Endodermal cell (in vitro differentiated cells): ENCODE measurements at regions not wholly inside any gene's neighbourhood (a gene's known extent, or its start where the extent isn't known, plus 50 kb on each side); places are given as distances from the start of the nearest gene placed in this dataset.
A peak's percentile ranks its signal among the peaks of the same experiment; 100 is the strongest.

Experiments
- DNase-seq: peaks from one replicate; pipeline ENCODE4 v3.0.0-alpha.2; 2017
- H3K27ac ChIP-seq: 2 replicates; pipeline ENCODE4 v1.5.1; 2013; ENCODE audit warnings: mild to moderate bottlenecking, low read depth, low read length, moderate library complexity
- H3K27me3 ChIP-seq: 2 replicates; pipeline ENCODE4 v1.6.1; 2013; ENCODE audit warnings: mild to moderate bottlenecking, low read length, moderate library complexity; ENCODE audit not compliant: insufficient read depth, control insufficient read depth, poor library complexity, severe bottlenecking
- H3K36me3 ChIP-seq: 2 replicates; pipeline ENCODE4 v1.7.0; 2013; ENCODE audit warnings: mild to moderate bottlenecking, low read length, moderate library complexity; ENCODE audit not compliant: control insufficient read depth, insufficient read depth
- H3K4me1 ChIP-seq: one replicate; pipeline ENCODE4 v1.7.0; 2013; ENCODE audit warnings: low read length; ENCODE audit not compliant: control insufficient read depth, insufficient read depth
- H3K4me3 ChIP-seq: 2 replicates; pipeline ENCODE4 v1.5.1; 2013; ENCODE audit warnings: mild to moderate bottlenecking, low read length, moderate library complexity
- H3K9ac ChIP-seq: 2 replicates; pipeline ENCODE4 v1.6.1; 2013; ENCODE audit warnings: mild to moderate bottlenecking, low read length, moderate library complexity; ENCODE audit not compliant: poor library complexity, severe bottlenecking; ENCODE audit errors: extremely low read depth
- H3K9me3 ChIP-seq: 2 replicates; pipeline ENCODE4 v1.6.1; 2013; ENCODE audit warnings: mild to moderate bottlenecking, low read length, moderate library complexity; ENCODE audit not compliant: control insufficient read depth
- H3K27ac Mint-ChIP-seq: 2 replicates; pipeline ENCODE4 v1.8.0; 2020; ENCODE audit warnings: mixed read lengths
- H3K27me3 Mint-ChIP-seq: 2 replicates; pipeline ENCODE4 v1.8.0; 2021; ENCODE audit warnings: mild to moderate bottlenecking, mixed read lengths; ENCODE audit not compliant: insufficient read depth
- H3K36me3 Mint-ChIP-seq: 2 replicates; pipeline ENCODE4 v1.8.0; 2020; ENCODE audit warnings: low read depth, mixed read lengths
- H3K4me1 Mint-ChIP-seq: 2 replicates; pipeline ENCODE4 v1.8.0; 2020; ENCODE audit warnings: mixed read lengths
- H3K4me3 Mint-ChIP-seq: 2 replicates; pipeline ENCODE4 v1.8.0; 2020; ENCODE audit warnings: mild to moderate bottlenecking, moderate library complexity, mixed read lengths
- H3K9me3 Mint-ChIP-seq: 2 replicates; pipeline ENCODE4 v1.8.0; 2020; ENCODE audit warnings: mild to moderate bottlenecking, mixed read lengths
- CTCF ChIP-seq: fragments of 200-600 bp; sonication (generic); conservative IDR thresholded peaks from 2 replicates; pipeline ENCODE4 v1.5.0; 2021; ENCODE audit warnings: antibody characterized with exemption, mild to moderate bottlenecking
- WGBS, 2 experiments: methylation state at CpG; one replicate each; pipeline versions ENCODE4 v1.1.5 to v1.1.7; 2013; ENCODE audit warnings: missing lambda C conversion rate in 2 of 2, mixed read lengths in 1 of 2; ENCODE audit not compliant: insufficient coverage in 1 of 2, insufficient read length in 1 of 2; 5-methylcytosine and 5-hydroxymethylcytosine counted together

DNA sequence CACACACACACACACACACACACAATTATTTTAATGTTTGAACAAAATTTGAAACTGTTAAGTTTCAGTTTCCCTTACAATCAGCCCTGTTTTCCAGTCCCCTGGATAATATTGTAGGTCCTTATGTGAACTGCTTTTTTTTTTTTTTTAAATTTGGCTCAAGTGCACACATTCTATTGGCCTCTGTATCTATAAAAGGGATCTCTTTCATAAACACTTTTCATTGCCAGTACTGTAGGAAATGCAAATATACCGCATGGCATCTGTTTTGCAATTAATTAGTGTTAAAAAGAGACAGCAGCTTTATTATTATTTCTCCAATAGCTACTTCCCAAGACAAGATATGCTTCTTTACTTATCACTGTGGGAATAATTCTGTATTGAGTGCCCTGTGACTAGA is 738.7 kb downstream of the EPHA4 start:
- Histone ChIP-seq H3K9me3 (no peaks in the 10 kb centered on the region), H3K4me1 (no peaks in the 10 kb centered on the region), H3K27me3 (no peaks in the 10 kb centered on the region), H3K4me3 (no peak overlapping the region), H3K9ac (no peak overlapping the region), H3K36me3 (no peaks in the 10 kb centered on the region), H3K27ac (no peak overlapping the region)
- TF ChIP-seq CTCF, result no peak
- H3K27me3 Mint-ChIP-seq, result peaks cover 2% of the 10 kb centered on the region
- peaks cover 7% of the 10 kb centered on the region for H3K4me1 Mint-ChIP-seq
- no peaks in the 10 kb centered on the region for H3K9me3 Mint-ChIP-seq
- WGBS, 2 experiments, result 100% methylated on average over 1 of the region's 1 CpG; no CpG with 5 or more reads in 1 of the 2 experiments
- H3K4me3 Mint-ChIP-seq, result no peak overlapping the region
- DNase-seq, result no peak
- no peaks in the 10 kb centered on the region for H3K36me3 Mint-ChIP-seq
- no peak overlapping the region for H3K27ac Mint-ChIP-seq

DNA sequence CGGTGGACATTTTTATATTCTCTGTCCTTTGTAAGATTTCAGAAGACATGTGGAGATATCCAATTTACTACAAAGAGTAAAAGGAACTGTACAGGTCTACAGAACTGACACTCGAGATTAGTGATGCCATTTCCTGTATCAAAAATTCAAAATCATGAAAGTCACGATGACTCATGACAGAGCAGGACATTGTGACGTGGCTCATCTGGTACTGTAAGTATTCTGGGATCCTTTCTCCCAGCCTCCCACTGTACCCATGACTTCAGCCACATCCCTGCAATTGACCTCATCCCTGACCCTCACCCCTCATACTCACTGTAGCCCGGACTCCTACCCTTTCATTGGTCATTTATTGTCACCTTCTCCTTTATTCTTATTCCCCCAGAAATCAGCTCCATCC is 736.5 kb downstream of the EPHA4 start:
- no peak for DNase-seq
- 81 to 93% methylated on average over 4 to 5 of the region's 5 CpGs for WGBS, 2 experiments
- no peak overlapping the region for H3K4me3 Mint-ChIP-seq
- H3K27me3 Mint-ChIP-seq, result peaks cover 2% of the 10 kb centered on the region
- H3K36me3 Mint-ChIP-seq, result no peaks in the 10 kb centered on the region
- peaks cover 7% of the 10 kb centered on the region for H3K4me1 Mint-ChIP-seq
- Histone ChIP-seq H3K9me3 (no peaks in the 10 kb centered on the region), H3K27me3 (no peaks in the 10 kb centered on the region), H3K4me3 (no peak overlapping the region), H3K4me1 (no peaks in the 10 kb centered on the region), H3K36me3 (no peaks in the 10 kb centered on the region), H3K9ac (no peak overlapping the region), H3K27ac (no peak overlapping the region)
- no peak overlapping the region for H3K27ac Mint-ChIP-seq
- H3K9me3 Mint-ChIP-seq, result no peaks in the 10 kb centered on the region
- TF ChIP-seq CTCF, result no peak

- 77 to 80% methylated on average over 1 to 2 of the region's 2 CpGs for WGBS, 2 experiments
- H3K36me3 Mint-ChIP-seq, result no peaks in the 10 kb centered on the region
- H3K9me3 Mint-ChIP-seq, result no peaks in the 10 kb centered on the region
- H3K27ac ChIP-seq, result no peak overlapping the region
- no peaks in the 10 kb centered on the region for H3K9me3 ChIP-seq
- H3K4me3 ChIP-seq, result no peak overlapping the region
- no peaks in the 10 kb centered on the region for H3K36me3 ChIP-seq
- no peak overlapping the region for H3K4me3 Mint-ChIP-seq
- no peak overlapping the region for H3K27ac Mint-ChIP-seq
- H3K27me3 Mint-ChIP-seq, result no peaks in the 10 kb centered on the region
- no peak for TF ChIP-seq CTCF
- no peaks in the 10 kb centered on the region for H3K4me1 ChIP-seq
- DNase-seq, result peak; percentile 44
- peaks cover 11% of the 10 kb centered on the region for H3K4me1 Mint-ChIP-seq
- no peak overlapping the region for H3K9ac ChIP-seq
- no peaks in the 10 kb centered on the region for H3K27me3 ChIP-seq
These were observed 734.9 kb downstream of the EPHA4 start for GRCh38 chr2:220837226-220837625.
